ENCODE measurements at regions not wholly inside any gene's neighbourhood (a gene's known extent, or its start where the extent isn't known, plus 50 kb on each side); places are given as distances from the start of the nearest gene placed in this dataset.
A peak's percentile ranks its signal among the peaks of the same experiment; 100 is the strongest.

- H3K27ac Mint-ChIP-seq, result peak overlapping the region in 1 of 2 donors; percentile 55
- DNase-seq, result peak; percentile 19 to 20
- H3K4me3 Mint-ChIP-seq, result peak overlapping the region; percentile 72 to 74
Observed at GRCh38 chrX:40471965-40472648, 108.7 kb upstream of the ATP6AP2 start.

GRCh38 chrX:40470830-40471429 is 109.8 kb upstream of the ATP6AP2 start:
- Mint-ChIP-seq H3K4me3 (no peak overlapping the region), H3K27ac (no peak overlapping the region), H3K27me3 (no peaks in the 10 kb centered on the region), H3K4me1 (peaks cover 63% of the 10 kb centered on the region), H3K9me3 (no peaks in the 10 kb centered on the region)
- ATAC-seq (no peak), DNase-seq (no peak)

More at GRCh38 chrX:40471965-40472648, 108.7 kb upstream of the ATP6AP2 start:
- Mint-ChIP-seq H3K4me1 (peaks cover 56% of the 10 kb centered on the region), H3K9me3 (no peaks in the 10 kb centered on the region), H3K27me3 (no peaks in the 10 kb centered on the region)
- ATAC-seq, result peak; percentile 51

GRCh38 chrX:40469316-40469715 is 111.5 kb upstream of the ATP6AP2 start:
- H3K27me3 Mint-ChIP-seq, result no peaks in the 10 kb centered on the region

GRCh38 chrX:40468033-40468846 is 112.5 kb upstream of the ATP6AP2 start:
- peak overlapping the region; percentile 27 to 57 for H3K4me3 Mint-ChIP-seq
- H3K27ac Mint-ChIP-seq, result peak overlapping the region in 1 of 2 donors; percentile 86
- ATAC-seq (peak; percentile 93), DNase-seq (peak in 1 of 2 donors; percentile 63)
- H3K9me3 Mint-ChIP-seq, result no peaks in the 10 kb centered on the region
- H3K27me3 Mint-ChIP-seq, result no peaks in the 10 kb centered on the region
- peaks cover 53% of the 10 kb centered on the region for H3K4me1 Mint-ChIP-seq

More at GRCh38 chrX:40469316-40469715, 111.5 kb upstream of the ATP6AP2 start:
- Mint-ChIP-seq H3K4me1 (peaks cover 63% of the 10 kb centered on the region), H3K4me3 (no peak overlapping the region), H3K9me3 (no peaks in the 10 kb centered on the region), H3K27ac (no peak overlapping the region)
- DNase-seq, result no peak
- no peak for ATAC-seq

- Mint-ChIP-seq H3K27me3 (no peaks in the 10 kb centered on the region), H3K4me3 (no peak overlapping the region), H3K27ac (no peak overlapping the region), H3K4me1 (peaks cover 45% of the 10 kb centered on the region), H3K9me3 (no peaks in the 10 kb centered on the region)
- DNase-seq (no peak), ATAC-seq (no peak)
Observed at GRCh38 chrX:40467454-40467853, 113.3 kb upstream of the ATP6AP2 start.

GRCh38 chrX:40465735-40466551 is 114.8 kb upstream of the ATP6AP2 start:
- Mint-ChIP-seq H3K4me1 (peaks cover 35% of the 10 kb centered on the region), H3K27ac (peak overlapping the region in 1 of 2 donors; percentile 63), H3K9me3 (no peaks in the 10 kb centered on the region), H3K4me3 (peak overlapping the region in 1 of 2 donors; percentile 16), H3K27me3 (no peaks in the 10 kb centered on the region)
- ATAC-seq (no peak), DNase-seq (no peak)

- H3K27me3 Mint-ChIP-seq, result no peaks in the 10 kb centered on the region
- H3K4me1 Mint-ChIP-seq, result peaks cover 24% of the 10 kb centered on the region
- ATAC-seq (no peak), DNase-seq (no peak)
- H3K27ac Mint-ChIP-seq, result no peak overlapping the region
- no peaks in the 10 kb centered on the region for H3K9me3 Mint-ChIP-seq
- H3K4me3 Mint-ChIP-seq, result no peak overlapping the region
Observed at GRCh38 chrX:40462795-40463194, 118.0 kb upstream of the ATP6AP2 start.

- H3K9me3 Mint-ChIP-seq, result no peaks in the 10 kb centered on the region
- H3K4me1 Mint-ChIP-seq, result peaks cover 10% of the 10 kb centered on the region
- no peak overlapping the region for H3K27ac Mint-ChIP-seq
- no peak for DNase-seq
- H3K27me3 Mint-ChIP-seq, result no peaks in the 10 kb centered on the region
- no peak overlapping the region for H3K4me3 Mint-ChIP-seq
- ATAC-seq, result no peak
Observed at GRCh38 chrX:40460926-40461325, 119.8 kb upstream of the ATP6AP2 start.

- DNase-seq, result no peak
- no peaks in the 10 kb centered on the region for H3K4me1 Mint-ChIP-seq
- H3K4me3 Mint-ChIP-seq, result no peak overlapping the region
- no peaks in the 10 kb centered on the region for H3K9me3 Mint-ChIP-seq
- H3K27ac Mint-ChIP-seq, result peak overlapping the region in 1 of 2 donors; percentile 42
- ATAC-seq, result no peak
- H3K27me3 Mint-ChIP-seq, result no peaks in the 10 kb centered on the region
Observed at GRCh38 chrX:40459571-40460158, 121.1 kb upstream of the ATP6AP2 start.

- no peaks in the 10 kb centered on the region for H3K27me3 Mint-ChIP-seq
- DNase-seq (no peak), ATAC-seq (no peak)
- no peaks in the 10 kb centered on the region for H3K4me1 Mint-ChIP-seq
- H3K27ac Mint-ChIP-seq, result peak overlapping the region in 1 of 2 donors; percentile 46
- no peak overlapping the region for H3K4me3 Mint-ChIP-seq
- no peaks in the 10 kb centered on the region for H3K9me3 Mint-ChIP-seq
Observed at GRCh38 chrX:40457406-40457805, 123.4 kb upstream of the ATP6AP2 start.

- Mint-ChIP-seq H3K27me3 (no peaks in the 10 kb centered on the region), H3K4me3 (no peak overlapping the region), H3K9me3 (no peaks in the 10 kb centered on the region), H3K4me1 (no peaks in the 10 kb centered on the region), H3K27ac (no peak overlapping the region)
- DNase-seq, result no peak
- no peak for ATAC-seq
Observed at GRCh38 chrX:40452031-40452430, 128.7 kb upstream of the ATP6AP2 start.

- ATAC-seq, result no peak
- Mint-ChIP-seq H3K4me3 (no peak overlapping the region), H3K27me3 (no peaks in the 10 kb centered on the region), H3K27ac (no peak overlapping the region), H3K9me3 (no peaks in the 10 kb centered on the region), H3K4me1 (no peaks in the 10 kb centered on the region)
- no peak for DNase-seq
Observed at GRCh38 chrX:40449956-40450706, 130.6 kb upstream of the ATP6AP2 start.

GRCh38 chrX:40449396-40449795 is 131.4 kb upstream of the ATP6AP2 start:
- ATAC-seq, result no peak
- Mint-ChIP-seq H3K9me3 (no peaks in the 10 kb centered on the region), H3K4me1 (no peaks in the 10 kb centered on the region), H3K27ac (no peak overlapping the region), H3K27me3 (no peaks in the 10 kb centered on the region), H3K4me3 (no peak overlapping the region)
- DNase-seq, result no peak

- ATAC-seq, result no peak
- no peak for DNase-seq
- Mint-ChIP-seq H3K27ac (no peak overlapping the region), H3K4me1 (no peaks in the 10 kb centered on the region), H3K27me3 (no peaks in the 10 kb centered on the region), H3K4me3 (no peak overlapping the region), H3K9me3 (no peaks in the 10 kb centered on the region)
Observed at GRCh38 chrX:40448793-40449192, 132.0 kb upstream of the ATP6AP2 start.
